ENCODE measurements at regions not wholly inside any gene's neighbourhood (a gene's known extent, or its start where the extent isn't known, plus 50 kb on each side); places are given as distances from the start of the nearest gene placed in this dataset.

- no peak for TF ChIP-seq CTCF (conservative IDR thresholded peaks at IDR 0.05; ENCODE audit: low read depth in 2 of 2)
- no peak for TF ChIP-seq EZH2 (IDR thresholded peaks at IDR 0.05; ENCODE audit: low read depth, unreplicated experiment)
- no peak for TF ChIP-seq POLR2AphosphoS5 (IDR thresholded peaks at IDR 0.05; ENCODE audit: low read depth)
- no peak for TF ChIP-seq JUNB (IDR thresholded peaks at IDR 0.05; ENCODE audit: unreplicated experiment)
These were observed 1183.4 kb upstream of the PCDH7 start for GRCh38 chr4:29536745-29537144.
